HL-60 (cell line): ENCODE measurements at regions not wholly inside any gene's neighbourhood (a gene's known extent, or its start where the extent isn't known, plus 50 kb on each side); places are given as distances from the start of the nearest gene placed in this dataset.

ENCODE experiments used
- CTCF ChIP-seq: IDR thresholded peaks from one replicate; pipeline ENCODE4 v1.5.1; 2011; ENCODE audit warnings: low read length, control low read depth, inconsistent platforms; ENCODE audit not compliant: insufficient read depth
- POLR2AphosphoS5 ChIP-seq: IDR thresholded peaks from 2 replicates; pipeline ENCODE4 v1.6.1; 2012; ENCODE audit warnings: low read depth

- TF ChIP-seq CTCF (no peak), POLR2AphosphoS5 (no peak)
Observed at GRCh38 chr6:40937491-40937890, 101.5 kb downstream of the UNC5CL start.
